GM12878 (cell line): ENCODE measurements at regions not wholly inside any gene's neighbourhood (a gene's known extent, or its start where the extent isn't known, plus 50 kb on each side); places are given as distances from the start of the nearest gene placed in this dataset.

Experiments used
- ATAC-seq: fragments of 200-7000 bp; cut with Tn5 transposase; 3 replicates; pipeline ENCODE4 v1.9.1; 2020; ENCODE audit warnings: mild to moderate bottlenecking, moderate library complexity
- BruUV-seq: library from RNA; stranded (reverse); fragments of 400-500 nt; replicated peaks from 2 replicates; lab custom pipeline; 2021; lab: Mats Ljungman, UMichigan
- CTCF ChIA-PET: fragments of 300-600 bp; sonication (Branson Sonifier 250); formaldehyde crosslinking; extraction: SDS; loops from one replicate; lab custom pipeline; 2021; ENCODE audit warnings: inconsistent platforms; lab: Yijun Ruan, JAX
- POLR2A ChIA-PET: fragments of 350-600 bp; formaldehyde crosslinking; extraction: SDS; loops from one replicate; lab custom pipeline; 2021; ENCODE audit warnings: inconsistent platforms; lab: Charles Lee
- RAD21 ChIA-PET: fragments of 300-600 bp; sonication (Branson Sonifier 250); formaldehyde crosslinking; loops from one replicate; lab custom pipeline; 2023; ENCODE audit warnings: antibody characterized with exemption; ENCODE audit not compliant: unreplicated experiment; lab: Charles Lee
- SMC1A ChIA-PET: fragments of 300-600 bp; sonication (Branson Sonifier 250); formaldehyde crosslinking; loops from one replicate; lab custom pipeline; 2023; ENCODE audit not compliant: unreplicated experiment, uncharacterized antibody; lab: Charles Lee
- DNase-seq: peaks from one replicate; pipeline ENCODE4 v3.0.0-alpha.2; 2011; ENCODE audit warnings: low read depth, low spot score
- FAIRE-seq: peaks from 3 replicates; lab custom pipeline; 2011; peaks lifted over from hg19 to GRCh38; lab: Jason Lieb, UNC
- H2AFZ ChIP-seq: 2 replicates; pipeline ENCODE4 v1.6.0; 2011; ENCODE audit warnings: low read depth, low read length, control low read depth; ENCODE audit not compliant: control insufficient read depth
- H3K27ac ChIP-seq: 2 replicates; pipeline ENCODE4 v1.5.1; 2011; ENCODE audit warnings: control low read depth; ENCODE audit not compliant: control insufficient read depth, insufficient read depth
- H3K27me3 ChIP-seq, 2 experiments: replicated peaks in 1 of 2; 2 replicates each; pipeline versions ENCODE4 v1.6.0 to v1.6.1; 2011; ENCODE audit warnings: low read length in 1 of 2; ENCODE audit not compliant: control insufficient read depth in 2 of 2, insufficient read depth in 2 of 2
- H3K36me3 ChIP-seq, 2 experiments: 2 replicates each; pipeline ENCODE4 v1.5.1; 2011; ENCODE audit warnings: low read length in 1 of 2; ENCODE audit not compliant: control insufficient read depth in 2 of 2, insufficient read depth in 2 of 2
- H3K4me1 ChIP-seq: 2 replicates; pipeline ENCODE4 v1.6.1; 2011; ENCODE audit warnings: mild to moderate bottlenecking, low read length, moderate library complexity, mixed read lengths; ENCODE audit not compliant: control insufficient read depth, insufficient read depth
- H3K4me2 ChIP-seq: 2 replicates; pipeline ENCODE4 v1.6.0; 2011; ENCODE audit warnings: control low read depth; ENCODE audit not compliant: control insufficient read depth, insufficient read depth
- H3K4me3 ChIP-seq: fragments of 200-600 bp; sonication (generic); 2 replicates; pipeline ENCODE4 v1.5.1; 2016
- H3K79me2 ChIP-seq: 2 replicates; pipeline ENCODE4 v1.6.0; 2011; ENCODE audit warnings: low read length; ENCODE audit not compliant: control insufficient read depth, insufficient read depth
- H3K9ac ChIP-seq: 2 replicates; pipeline ENCODE4 v1.8.0; 2011; ENCODE audit warnings: low read length, control low read depth, mixed read lengths; ENCODE audit not compliant: control insufficient read depth, insufficient read depth
- H3K9me3 ChIP-seq: replicated peaks from 3 replicates; pipeline ENCODE4 v1.5.1; 2011; ENCODE audit warnings: mild to moderate bottlenecking, low read length; ENCODE audit not compliant: control insufficient read depth, insufficient read depth
- H4K20me1 ChIP-seq: 2 replicates; pipeline ENCODE4 v1.6.0; 2011; ENCODE audit not compliant: control insufficient read depth, insufficient read depth
- BHLHE40 ChIP-seq, 2 experiments: fragments of 450-650 bp in 1 of 2; IDR thresholded peaks; 2 replicates each; pipeline ENCODE4 v1.6.1; 2011 to 2017; ENCODE audit warnings: low read depth in 2 of 2, borderline replicate concordance in 1 of 2, improper control_type of control experiment in 1 of 2, low read length in 1 of 2, mild to moderate bottlenecking in 1 of 2
- BRCA1 ChIP-seq: IDR thresholded peaks from 2 replicates; pipeline ENCODE4 v1.6.1; 2011; ENCODE audit warnings: low read depth, low read length, improper control_type of control experiment
- CHD1 ChIP-seq: IDR thresholded peaks from 2 replicates; pipeline ENCODE4 v1.6.1; 2012; ENCODE audit warnings: low read depth, low read length, improper control_type of control experiment
- ETV6 ChIP-seq, 2 experiments: fragments of 450-650 bp in 1 of 2; IDR thresholded peaks in 1 of 2; conservative IDR thresholded peaks in 1 of 2; 2 replicates each; pipeline ENCODE4 v1.6.1; 2014; ENCODE audit warnings: antibody characterized with exemption in 1 of 2, borderline replicate concordance in 1 of 2, low read depth in 1 of 2, mild to moderate bottlenecking in 1 of 2, moderate library complexity in 1 of 2
- FOXK2 ChIP-seq: fragments of 450-650 bp; IDR thresholded peaks from 2 replicates; pipeline ENCODE4 v1.6.1; 2017; ENCODE audit warnings: mild to moderate bottlenecking, moderate library complexity
- KDM1A ChIP-seq: fragments of 200-600 bp; sonication (generic); IDR thresholded peaks from 2 replicates; pipeline ENCODE4 v1.6.1; 2016; ENCODE audit warnings: borderline replicate concordance
- NR2F1 ChIP-seq: fragments of 450-650 bp; conservative IDR thresholded peaks from 2 replicates; pipeline ENCODE4 v1.6.1; 2017; ENCODE audit warnings: mild to moderate bottlenecking
- RAD21 ChIP-seq: IDR thresholded peaks from 2 replicates; pipeline ENCODE4 v1.6.1; 2011; ENCODE audit warnings: mild to moderate bottlenecking, low read depth, low read length, moderate library complexity; ENCODE audit not compliant: insufficient read depth
- RB1 ChIP-seq: fragments of 450-650 bp; formaldehyde crosslinking; IDR thresholded peaks from 2 replicates; pipeline ENCODE4 v1.6.1; 2017; ENCODE audit warnings: mild to moderate bottlenecking, borderline replicate concordance
- RUNX3 ChIP-seq: IDR thresholded peaks from 2 replicates; pipeline ENCODE4 v1.6.1; 2012; ENCODE audit warnings: low read length, inconsistent platforms
- ZZZ3 ChIP-seq: IDR thresholded peaks from 2 replicates; pipeline ENCODE4 v1.6.1; 2011; ENCODE audit warnings: low read depth; ENCODE audit not compliant: control insufficient read depth, insufficient read length
- WGBS: methylation state at CpG from one replicate; pipeline ENCODE4 v1.1.6; 2016; ENCODE audit warnings: low lambda C conversion rate; ENCODE audit not compliant: insufficient replicate concordance, insufficient coverage; ENCODE audit errors: missing lambda C conversion rate; 5-methylcytosine and 5-hydroxymethylcytosine counted together
- in situ Hi-C: fragments of 300-500 bp; cut with MboI; formaldehyde crosslinking; loops from 9 replicates; pipeline ENCODE4 v1.14.3; 2018; ENCODE audit warnings: mixed read lengths
- intact Hi-C: fragments of 100-400 bp; cut with micrococcal nuclease; formaldehyde crosslinking; loops from one replicate; pipeline ENCODE4 v1.14.2; 2022; ENCODE audit not compliant: unreplicated experiment
- TF ChIP-seq, protein P1 (sequence below): IDR thresholded peaks from 2 replicates; pipeline ENCODE4 v1.6.1; 2012; ENCODE audit warnings: mild to moderate bottlenecking, low read depth, low read length
- TF ChIP-seq, protein P2 (sequence below): fragments of 450-650 bp; IDR thresholded peaks from 2 replicates; pipeline ENCODE4 v1.6.1; 2017; ENCODE audit warnings: low read depth, mild to moderate bottlenecking, moderate library complexity
- TF ChIP-seq, protein P3 (sequence below): IDR thresholded peaks from 2 replicates; pipeline ENCODE4 v1.6.1; 2012; ENCODE audit warnings: low read depth, low read length, improper control_type of control experiment
- TF ChIP-seq, protein P4 (sequence below), 3 experiments: IDR thresholded peaks in 2 of 3; conservative IDR thresholded peaks in 1 of 3; 2 replicates each; pipeline ENCODE4 v1.5.1; 2011; ENCODE audit warnings: low read depth in 3 of 3, low read length in 3 of 3, mild to moderate bottlenecking in 3 of 3, control low read depth in 2 of 3, moderate library complexity in 2 of 3, inconsistent platforms in 1 of 3, mixed read lengths in 1 of 3; ENCODE audit not compliant: control insufficient read depth in 2 of 3, insufficient read depth in 1 of 3; ENCODE audit errors: extremely low read depth in 1 of 3

DNA sequence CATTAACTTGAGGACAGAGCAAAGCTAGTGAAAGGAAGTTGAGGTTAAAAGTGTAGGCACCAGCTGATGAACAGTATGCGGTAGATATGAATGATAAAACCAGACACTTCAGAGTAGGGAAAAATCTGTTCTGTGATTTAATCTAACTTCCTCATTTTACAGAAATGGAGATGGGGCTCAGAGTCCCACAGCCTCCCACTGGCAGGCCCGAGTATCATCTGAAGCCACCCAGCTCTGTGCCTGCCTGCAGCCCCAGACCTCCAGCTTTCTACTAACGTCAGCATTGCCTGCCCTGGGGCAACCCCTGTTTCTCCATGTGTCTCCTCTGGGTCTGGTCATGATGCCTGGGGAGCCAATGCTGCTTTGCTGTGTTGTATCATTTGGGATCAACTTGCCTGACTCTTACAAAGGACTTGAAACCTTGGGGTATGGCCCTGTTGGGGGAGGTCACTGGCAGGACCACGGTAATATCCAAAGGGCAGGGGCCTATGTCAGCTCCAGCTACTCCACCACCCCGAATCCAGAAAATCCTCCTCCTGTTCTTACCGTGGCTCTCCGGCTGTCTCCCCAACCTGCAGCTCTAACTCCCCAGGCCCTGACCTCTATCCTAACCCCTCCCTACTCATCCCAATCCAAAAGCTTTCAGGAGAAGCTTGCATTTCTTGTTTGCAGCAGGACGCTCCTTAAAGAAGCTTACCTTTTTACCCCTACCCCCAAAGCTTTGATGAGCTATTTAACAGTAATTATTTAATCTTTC, 56.2 kb upstream of the NPY start:
- no peak overlapping the region for H2AFZ ChIP-seq
- no peaks in the 10 kb centered on the region for H4K20me1 ChIP-seq
- ChIA-PET POLR2A (no interaction called here), CTCF (interaction anchor here (0.6 to 1.3 kb wide), 3 partner anchors 28 to 964 kb away, joined by 3 to 4 read pairs (median 4); no protein-coding TSS in a partner anchor), SMC1A (interaction anchor here (1.4 to 1.5 kb wide), 2 partner anchors 27 to 130 kb away, joined by 3 to 4 read pairs; no protein-coding TSS in a partner anchor), RAD21 (interaction anchor here (1.1 to 1.2 kb wide), 2 partner anchors 159 to 289 kb away, joined by 3 read pairs; no protein-coding TSS in a partner anchor)
- FAIRE-seq, result peak; percentile 23
- BruUV-seq, result no TSS peak
- peaks cover 9% of the 10 kb centered on the region for H3K4me1 ChIP-seq
- no peak overlapping the region for H3K4me3 ChIP-seq
- in situ Hi-C loops (no loop called here), intact Hi-C loops (no loop called here)
- peak; percentile 40 for DNase-seq
- WGBS, result 29% methylated on average over 8 of the region's 8 CpGs
- H3K79me2 ChIP-seq, result no peaks in the 10 kb centered on the region
- peaks cover 3% of the 10 kb centered on the region for H3K9me3 ChIP-seq
- H3K27me3 ChIP-seq, result no peaks in the 10 kb centered on the region
- H3K27ac ChIP-seq, result no peak overlapping the region
- no peak overlapping the region for H3K9ac ChIP-seq
- peak; percentile 95 for ATAC-seq
- H3K36me3 ChIP-seq, result no peaks in the 10 kb centered on the region
- no peak overlapping the region for H3K4me2 ChIP-seq
- no peak for TF ChIP-seq KDM1A
- TF ChIP-seq, protein P1, sequence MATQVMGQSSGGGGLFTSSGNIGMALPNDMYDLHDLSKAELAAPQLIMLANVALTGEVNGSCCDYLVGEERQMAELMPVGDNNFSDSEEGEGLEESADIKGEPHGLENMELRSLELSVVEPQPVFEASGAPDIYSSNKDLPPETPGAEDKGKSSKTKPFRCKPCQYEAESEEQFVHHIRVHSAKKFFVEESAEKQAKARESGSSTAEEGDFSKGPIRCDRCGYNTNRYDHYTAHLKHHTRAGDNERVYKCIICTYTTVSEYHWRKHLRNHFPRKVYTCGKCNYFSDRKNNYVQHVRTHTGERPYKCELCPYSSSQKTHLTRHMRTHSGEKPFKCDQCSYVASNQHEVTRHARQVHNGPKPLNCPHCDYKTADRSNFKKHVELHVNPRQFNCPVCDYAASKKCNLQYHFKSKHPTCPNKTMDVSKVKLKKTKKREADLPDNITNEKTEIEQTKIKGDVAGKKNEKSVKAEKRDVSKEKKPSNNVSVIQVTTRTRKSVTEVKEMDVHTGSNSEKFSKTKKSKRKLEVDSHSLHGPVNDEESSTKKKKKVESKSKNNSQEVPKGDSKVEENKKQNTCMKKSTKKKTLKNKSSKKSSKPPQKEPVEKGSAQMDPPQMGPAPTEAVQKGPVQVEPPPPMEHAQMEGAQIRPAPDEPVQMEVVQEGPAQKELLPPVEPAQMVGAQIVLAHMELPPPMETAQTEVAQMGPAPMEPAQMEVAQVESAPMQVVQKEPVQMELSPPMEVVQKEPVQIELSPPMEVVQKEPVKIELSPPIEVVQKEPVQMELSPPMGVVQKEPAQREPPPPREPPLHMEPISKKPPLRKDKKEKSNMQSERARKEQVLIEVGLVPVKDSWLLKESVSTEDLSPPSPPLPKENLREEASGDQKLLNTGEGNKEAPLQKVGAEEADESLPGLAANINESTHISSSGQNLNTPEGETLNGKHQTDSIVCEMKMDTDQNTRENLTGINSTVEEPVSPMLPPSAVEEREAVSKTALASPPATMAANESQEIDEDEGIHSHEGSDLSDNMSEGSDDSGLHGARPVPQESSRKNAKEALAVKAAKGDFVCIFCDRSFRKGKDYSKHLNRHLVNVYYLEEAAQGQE, result no peak
- TF ChIP-seq NR2F1, result no peak
- TF ChIP-seq ZZZ3, result no peak
- 0 out of 2 replicates have a peak, but pooled peaks have one; percentile 2 for TF ChIP-seq RAD21
- no peak for TF ChIP-seq BRCA1
- TF ChIP-seq, protein P2, sequence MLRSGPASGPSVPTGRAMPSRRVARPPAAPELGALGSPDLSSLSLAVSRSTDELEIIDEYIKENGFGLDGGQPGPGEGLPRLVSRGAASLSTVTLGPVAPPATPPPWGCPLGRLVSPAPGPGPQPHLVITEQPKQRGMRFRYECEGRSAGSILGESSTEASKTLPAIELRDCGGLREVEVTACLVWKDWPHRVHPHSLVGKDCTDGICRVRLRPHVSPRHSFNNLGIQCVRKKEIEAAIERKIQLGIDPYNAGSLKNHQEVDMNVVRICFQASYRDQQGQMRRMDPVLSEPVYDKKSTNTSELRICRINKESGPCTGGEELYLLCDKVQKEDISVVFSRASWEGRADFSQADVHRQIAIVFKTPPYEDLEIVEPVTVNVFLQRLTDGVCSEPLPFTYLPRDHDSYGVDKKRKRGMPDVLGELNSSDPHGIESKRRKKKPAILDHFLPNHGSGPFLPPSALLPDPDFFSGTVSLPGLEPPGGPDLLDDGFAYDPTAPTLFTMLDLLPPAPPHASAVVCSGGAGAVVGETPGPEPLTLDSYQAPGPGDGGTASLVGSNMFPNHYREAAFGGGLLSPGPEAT, result no peak
- TF ChIP-seq RUNX3, result peak; percentile 56
- TF ChIP-seq, protein P3, sequence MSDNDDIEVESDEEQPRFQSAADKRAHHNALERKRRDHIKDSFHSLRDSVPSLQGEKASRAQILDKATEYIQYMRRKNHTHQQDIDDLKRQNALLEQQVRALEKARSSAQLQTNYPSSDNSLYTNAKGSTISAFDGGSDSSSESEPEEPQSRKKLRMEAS, result no peak
- TF ChIP-seq RB1, result no peak
- no peak for TF ChIP-seq BHLHE40 (IDR thresholded peaks at IDR 0.05; ENCODE audit: borderline replicate concordance in 1 of 2, low read depth in 2 of 2, low read length in 1 of 2)
- TF ChIP-seq FOXK2, result no peak
- TF ChIP-seq, protein P4, sequence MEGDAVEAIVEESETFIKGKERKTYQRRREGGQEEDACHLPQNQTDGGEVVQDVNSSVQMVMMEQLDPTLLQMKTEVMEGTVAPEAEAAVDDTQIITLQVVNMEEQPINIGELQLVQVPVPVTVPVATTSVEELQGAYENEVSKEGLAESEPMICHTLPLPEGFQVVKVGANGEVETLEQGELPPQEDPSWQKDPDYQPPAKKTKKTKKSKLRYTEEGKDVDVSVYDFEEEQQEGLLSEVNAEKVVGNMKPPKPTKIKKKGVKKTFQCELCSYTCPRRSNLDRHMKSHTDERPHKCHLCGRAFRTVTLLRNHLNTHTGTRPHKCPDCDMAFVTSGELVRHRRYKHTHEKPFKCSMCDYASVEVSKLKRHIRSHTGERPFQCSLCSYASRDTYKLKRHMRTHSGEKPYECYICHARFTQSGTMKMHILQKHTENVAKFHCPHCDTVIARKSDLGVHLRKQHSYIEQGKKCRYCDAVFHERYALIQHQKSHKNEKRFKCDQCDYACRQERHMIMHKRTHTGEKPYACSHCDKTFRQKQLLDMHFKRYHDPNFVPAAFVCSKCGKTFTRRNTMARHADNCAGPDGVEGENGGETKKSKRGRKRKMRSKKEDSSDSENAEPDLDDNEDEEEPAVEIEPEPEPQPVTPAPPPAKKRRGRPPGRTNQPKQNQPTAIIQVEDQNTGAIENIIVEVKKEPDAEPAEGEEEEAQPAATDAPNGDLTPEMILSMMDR (IDR thresholded peaks at IDR 0.05 in 2 of 3, conservative IDR thresholded peaks at IDR 0.05 in 1 of 3; ENCODE audit: control insufficient read depth in 2 of 3, extremely low read depth in 1 of 3, insufficient read depth in 1 of 3, low read depth in 3 of 3, low read length in 3 of 3), result 0 out of 6 replicates have a peak, but pooled peaks of 1 of the 3 experiments have one; percentile 5
- no peak for TF ChIP-seq CHD1
- no peak for TF ChIP-seq ETV6 (conservative IDR thresholded peaks at IDR 0.05 in 1 of 2, IDR thresholded peaks at IDR 0.05 in 1 of 2; ENCODE audit: borderline replicate concordance in 1 of 2, low read depth in 1 of 2)
